Activated CD4-positive, alpha-beta T cell treated with anti-CD3 and anti-CD28 coated beads for 1 hour (primary cell): ENCODE measurements at regions not wholly inside any gene's neighbourhood (a gene's known extent, or its start where the extent isn't known, plus 50 kb on each side); places are given as distances from the start of the nearest gene placed in this dataset.

Experiments used
- DNase-seq: peaks from one replicate; pipeline ENCODE4 v3.0.0-alpha.2; 2020

DNA sequence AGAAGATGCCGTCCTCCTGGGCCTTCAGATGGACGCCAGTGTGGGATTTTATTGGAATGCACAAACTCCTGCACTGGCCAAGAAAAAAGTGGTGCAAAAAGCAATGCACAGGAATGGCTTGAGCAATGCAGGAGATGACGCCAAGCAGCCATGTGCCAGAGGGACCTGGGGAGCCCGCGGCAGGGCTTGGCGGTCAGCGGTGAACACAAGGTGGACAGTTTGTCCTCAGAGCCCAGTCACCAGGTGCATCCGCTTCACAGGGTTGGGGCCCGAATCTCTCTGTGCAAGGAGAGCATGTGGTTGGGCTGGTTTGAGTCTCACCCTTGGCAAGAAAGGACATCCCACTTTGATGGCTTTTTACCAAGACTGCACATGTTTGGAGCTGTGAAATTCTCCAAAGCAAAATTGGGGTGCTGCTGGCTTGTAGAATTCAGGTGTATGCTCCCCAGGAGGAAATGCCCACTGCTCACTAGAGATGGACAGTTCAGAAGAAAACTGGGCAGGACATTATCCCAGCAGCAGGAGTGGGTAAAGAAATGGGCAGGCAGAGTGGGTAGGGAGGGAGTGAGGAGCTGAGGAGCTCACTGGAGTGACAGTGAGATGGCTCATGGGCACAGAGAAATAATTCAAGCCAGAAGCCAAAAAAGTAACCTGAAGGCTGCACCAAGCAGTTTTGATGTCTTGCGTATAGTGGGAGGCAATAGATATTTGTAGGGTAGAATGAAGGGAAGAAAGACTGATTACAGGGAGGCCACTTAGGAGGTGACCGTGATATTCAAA lies 463.9 kb downstream of the MTRR start:
- no peak for DNase-seq

DNA sequence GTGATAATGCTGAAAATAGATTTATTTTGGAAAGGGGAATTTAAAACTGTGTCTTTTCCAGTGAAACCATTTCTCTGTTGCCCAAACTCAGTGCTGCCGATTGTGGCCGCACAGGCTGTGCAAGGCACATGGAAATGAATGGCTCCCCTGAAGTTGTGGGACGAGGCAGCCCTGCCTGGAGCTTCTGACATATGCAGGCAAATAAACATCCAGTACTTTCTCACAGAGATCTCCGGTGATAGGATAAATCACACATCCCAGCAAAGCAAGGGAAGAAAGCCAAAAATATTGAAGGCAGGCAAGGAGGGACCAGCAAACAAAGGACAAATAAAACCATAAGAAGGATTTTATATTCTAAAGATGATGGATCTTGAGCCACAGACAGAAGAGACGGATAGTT lies 464.5 kb downstream of the MTRR start:
- DNase-seq = no peak

DNA sequence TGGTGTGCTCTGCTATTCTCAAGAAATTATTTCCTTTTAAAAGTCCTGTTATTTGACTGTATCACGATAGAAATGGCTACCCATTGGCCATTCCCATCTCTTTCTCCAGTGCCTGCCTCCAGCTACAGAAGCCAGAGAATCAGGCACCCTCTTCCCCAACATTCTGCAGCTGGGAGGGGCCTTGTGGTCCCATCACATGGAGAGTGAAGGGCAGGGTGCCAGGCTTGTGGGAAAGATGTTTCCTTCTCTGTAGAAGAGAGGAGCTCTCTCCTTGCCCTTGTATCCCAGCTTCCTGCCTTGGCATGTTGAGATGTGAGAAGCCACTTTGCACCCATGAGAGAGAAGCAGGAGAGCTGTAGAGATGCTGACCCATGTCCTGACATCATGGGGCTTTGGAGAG lies 465.0 kb downstream of the MTRR start:
- DNase-seq = no peak

DNA sequence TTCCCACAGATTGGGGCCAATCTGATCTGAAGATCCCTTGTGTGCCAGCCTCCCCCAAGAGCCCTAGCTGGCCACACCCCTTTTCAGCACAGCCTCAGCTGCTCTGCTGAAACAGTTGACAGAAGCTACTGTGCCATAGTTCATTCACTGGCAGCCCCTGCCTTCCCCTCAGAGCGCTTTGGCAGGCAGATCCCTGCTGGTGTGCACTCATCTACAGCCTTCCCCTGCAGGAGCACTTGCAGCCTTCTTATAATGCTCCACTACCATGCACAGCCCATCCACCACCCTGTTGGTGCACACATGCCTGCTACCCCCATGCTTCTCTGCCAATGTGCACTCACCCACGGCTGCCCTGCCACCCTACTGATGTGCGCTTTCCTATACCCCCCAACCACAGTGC lies 471.3 kb downstream of the MTRR start:
- no peak for DNase-seq

DNA sequence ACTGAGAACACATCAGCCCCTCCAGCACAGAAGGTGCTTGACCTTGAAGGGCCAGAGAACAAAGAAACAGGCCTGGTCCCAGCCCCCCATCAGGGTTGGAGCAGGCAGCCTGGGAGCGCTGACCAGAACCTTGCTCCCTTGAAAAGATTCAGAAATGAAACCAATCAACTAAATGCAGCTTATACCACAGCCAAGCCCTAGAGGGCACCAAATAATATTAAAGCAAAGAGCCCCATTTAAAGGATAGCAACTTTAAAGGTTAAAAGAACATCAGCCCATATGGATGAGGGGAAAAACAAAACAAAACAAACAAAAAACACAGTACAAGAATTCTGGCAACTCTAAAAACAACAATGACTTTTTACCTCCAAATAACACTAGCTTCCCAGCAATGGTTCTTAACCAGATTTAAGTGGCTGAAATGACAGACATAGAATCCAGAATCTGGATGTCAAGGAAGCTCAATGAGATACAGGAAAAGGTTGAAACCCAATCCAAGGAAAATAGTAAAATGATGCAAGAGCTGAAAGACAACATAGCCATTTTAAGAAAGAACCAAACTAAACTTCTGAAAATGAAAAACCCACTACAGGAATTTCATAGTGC lies 471.9 kb downstream of the MTRR start:
- DNase-seq = no peak

DNA sequence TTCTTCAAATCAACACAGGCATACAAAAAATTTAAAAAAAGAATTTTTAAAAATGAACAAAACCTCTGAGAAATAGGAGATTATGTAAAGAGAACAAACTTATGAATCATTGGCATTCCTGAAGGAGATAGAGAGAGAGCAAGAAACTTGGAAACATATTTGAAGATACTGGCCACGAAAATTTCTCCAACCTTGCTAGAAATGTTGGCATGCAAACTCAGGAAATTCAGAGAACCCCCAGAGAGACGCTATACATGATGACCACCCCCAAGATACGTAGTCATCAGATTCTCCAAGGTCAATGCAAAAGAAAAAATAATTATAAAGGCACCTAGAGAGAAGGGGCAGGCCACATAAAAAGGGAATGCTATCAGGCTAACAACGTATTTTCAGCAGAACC lies 472.5 kb downstream of the MTRR start:
- no peak for DNase-seq

DNA sequence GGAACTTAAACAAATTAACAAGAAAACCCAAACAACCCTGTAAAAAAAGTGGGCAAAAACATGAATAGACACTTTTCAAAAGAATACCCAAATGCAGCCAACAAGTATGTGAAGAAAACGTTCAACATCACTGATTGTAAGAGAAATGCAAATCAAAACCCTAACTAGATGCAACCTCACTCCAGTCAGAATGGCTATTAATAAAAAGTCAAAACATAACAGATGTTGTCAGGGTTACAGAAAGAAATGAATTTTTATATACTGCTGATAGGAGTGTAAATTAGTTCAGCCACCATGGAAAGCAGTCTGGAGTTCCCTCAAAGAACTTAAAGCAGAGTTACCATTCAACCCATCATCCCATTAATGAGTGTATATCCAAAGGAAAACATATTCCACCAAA lies 479.0 kb downstream of the MTRR start:
- DNase-seq = no peak

DNA sequence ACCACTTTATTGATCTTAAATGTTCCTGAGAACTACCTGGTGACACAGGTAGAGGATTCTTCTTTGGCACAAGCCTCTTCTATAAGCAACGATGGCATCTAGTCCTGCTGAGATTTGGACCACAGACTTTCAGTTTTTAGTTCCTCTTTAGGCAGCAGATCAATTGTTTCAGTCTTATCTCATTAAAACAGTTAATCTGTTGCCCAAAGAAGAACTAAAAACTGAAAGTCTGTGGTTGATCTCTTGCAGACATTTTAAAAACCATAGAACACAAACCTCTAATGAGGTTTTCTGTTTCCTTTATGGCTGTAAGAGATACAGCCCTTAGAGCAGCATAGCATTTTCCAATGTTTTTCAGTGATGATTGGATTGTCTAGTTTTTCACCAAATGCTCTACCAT lies 480.9 kb downstream of the MTRR start:
- no peak for DNase-seq

DNA sequence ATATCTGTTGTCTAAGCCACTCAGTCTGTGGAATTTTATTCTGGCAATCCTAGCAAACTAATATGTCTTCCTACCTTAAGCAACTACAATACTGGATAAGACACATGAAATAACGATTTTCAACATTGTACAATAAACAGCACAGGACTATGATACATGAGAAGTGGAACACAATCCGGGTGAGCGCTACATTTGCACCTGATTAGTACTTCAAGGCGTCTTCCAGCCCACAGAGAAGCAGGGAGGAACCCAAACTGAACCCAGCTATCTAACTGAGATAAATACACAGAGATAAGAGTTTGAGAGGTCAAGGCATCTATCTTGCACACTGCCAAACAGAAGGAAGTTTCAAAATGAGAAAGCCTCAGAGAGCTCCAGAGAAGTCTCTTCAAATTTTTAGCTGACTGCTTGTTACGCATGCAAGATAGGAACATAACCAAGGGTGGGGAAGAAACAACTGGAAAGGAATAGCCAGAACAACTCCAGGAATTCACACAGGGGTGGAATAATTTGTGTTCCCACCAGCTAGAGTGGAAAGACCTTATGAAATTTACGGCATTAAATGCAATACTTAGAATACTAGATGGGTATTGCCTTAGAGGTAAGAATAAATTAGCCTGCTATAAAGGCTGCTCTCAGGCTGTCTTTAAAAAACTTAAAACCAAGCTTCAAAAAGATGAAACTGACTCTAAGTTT lies 481.8 kb downstream of the MTRR start:
- no peak for DNase-seq

DNA sequence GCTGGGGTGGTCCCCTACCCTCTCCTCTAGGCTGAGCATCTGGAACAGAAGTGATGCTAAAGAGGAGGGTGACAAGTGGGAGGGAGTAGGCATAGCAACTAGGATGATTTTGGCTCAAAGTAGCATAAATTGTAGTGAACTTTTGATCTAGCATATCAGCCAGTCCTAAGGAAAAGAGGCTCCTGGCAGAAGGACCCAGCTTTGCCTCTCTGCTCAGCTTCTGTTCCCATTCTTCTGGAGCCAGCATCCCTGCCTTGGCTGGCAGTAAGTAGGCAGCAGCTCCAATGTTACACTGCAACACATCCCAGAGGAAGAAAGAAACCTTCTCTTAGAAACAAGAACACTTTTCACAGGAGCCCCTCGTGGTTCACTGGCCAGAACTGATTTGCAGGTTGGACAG lies 487.0 kb downstream of the MTRR start:
- DNase-seq = no peak

DNA sequence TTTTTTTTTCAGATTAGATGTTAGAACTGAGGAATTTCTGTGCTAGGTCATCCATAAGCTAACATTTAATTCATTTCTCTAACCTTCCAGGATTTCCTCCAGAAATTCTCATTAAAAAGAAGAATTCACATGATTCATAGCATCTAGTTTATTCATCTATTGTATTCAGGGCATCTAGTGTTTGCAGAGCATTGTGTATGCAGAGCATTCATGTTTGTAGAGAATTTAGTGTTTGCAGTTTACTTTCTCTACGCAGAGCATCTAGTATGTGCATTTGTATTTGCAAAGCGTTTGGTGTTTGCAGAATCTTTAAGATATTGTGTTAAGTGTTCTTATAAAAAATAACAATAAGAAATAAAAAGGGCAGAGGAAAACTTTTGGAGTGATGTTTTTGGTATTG lies 491.1 kb downstream of the MTRR start:
- no peak for DNase-seq

DNA sequence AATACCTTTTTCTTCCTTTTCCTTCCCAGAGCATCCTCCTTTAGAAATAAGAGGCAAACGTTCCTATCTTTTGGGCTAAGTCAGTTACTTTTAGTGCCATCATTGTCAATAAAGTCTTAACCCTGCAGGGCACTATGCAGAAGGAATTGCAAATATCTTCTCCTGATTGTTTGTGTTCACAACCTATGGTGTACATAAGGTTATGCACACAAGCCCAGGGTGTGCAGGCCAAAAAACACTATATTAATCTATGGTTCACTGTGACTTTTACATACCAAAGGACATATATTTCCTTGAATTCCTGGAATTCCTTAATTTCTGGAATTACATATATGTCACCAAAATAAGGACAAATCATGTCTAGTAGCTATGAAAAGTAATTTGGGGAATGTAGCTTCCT lies 493.5 kb downstream of the MTRR start:
- DNase-seq = no peak

DNA sequence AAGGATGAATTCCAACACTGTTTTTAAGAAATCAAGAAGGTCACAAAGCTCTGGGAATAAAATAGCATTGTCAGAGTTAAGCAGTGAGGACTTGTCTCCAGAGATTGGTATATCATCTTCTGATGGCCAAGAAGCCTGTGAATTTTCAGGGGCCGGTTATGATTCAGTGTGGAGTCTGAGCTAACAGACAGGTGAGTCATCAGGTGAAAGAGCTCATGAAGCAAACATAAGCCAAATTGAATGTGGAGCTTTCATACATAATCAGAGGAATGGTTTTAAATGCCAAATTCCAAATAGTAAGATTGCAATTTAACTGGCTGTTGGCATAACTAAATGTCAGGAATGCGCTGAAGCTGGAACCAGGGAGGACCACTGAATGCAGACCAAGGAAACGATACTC lies 494.2 kb downstream of the MTRR start:
- no peak for DNase-seq

DNA sequence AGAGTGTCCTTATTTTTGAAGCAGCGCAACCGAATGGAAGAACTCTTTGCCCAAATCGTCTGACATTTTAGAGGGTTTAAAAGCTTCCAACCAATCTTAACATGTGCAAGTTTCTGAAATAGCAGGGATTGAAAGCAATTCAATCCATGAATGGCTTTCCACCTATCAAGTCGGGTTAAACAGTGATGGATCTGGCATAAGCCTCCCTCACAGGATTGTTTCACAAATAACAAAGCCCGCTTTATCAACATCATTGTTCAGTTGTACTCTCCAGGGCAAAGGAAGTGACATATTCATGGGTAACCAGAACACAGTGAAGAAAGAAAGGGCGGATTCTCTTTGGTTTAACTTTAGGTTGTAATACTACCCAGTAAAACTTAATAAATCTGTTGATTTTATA lies 497.3 kb downstream of the MTRR start:
- DNase-seq = no peak

DNA sequence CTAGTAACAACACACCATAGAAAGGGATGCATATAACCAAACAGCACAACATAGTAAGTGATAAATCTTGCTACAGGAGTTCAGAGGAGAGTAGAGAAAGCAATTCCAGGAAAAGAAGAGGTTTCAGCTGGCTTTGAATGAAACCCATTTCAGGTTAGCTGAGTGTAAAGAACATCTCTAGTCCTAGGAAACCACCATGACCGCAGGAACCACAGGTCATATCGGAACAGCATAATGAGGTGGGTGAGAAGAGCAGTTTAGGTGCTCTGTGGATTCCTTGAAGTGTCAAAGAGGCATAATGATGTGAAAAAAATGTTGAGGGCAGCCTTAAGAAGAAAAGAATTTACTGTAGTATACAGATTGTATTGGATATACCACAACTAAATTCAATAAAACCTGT lies 507.5 kb downstream of the MTRR start:
- DNase-seq = no peak

DNA sequence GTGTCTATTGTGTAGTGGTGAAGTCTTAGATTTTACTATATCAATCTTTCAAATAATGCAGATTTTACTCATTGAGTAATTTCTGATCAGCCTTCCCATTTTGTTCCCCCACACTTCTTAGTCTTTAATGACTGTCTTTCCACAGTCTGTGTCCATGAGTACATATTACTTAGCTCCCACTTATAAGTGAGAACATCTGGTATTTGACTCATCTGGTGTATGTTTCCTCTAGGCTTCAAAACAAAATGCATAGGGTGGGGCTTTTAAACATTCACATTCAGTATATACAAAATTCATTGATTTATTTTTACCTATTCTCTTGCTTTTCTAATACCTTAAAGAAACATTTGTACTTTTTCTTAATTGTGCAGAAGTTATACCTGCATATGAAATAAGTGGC lies 513.0 kb downstream of the MTRR start:
- no peak for DNase-seq

DNA sequence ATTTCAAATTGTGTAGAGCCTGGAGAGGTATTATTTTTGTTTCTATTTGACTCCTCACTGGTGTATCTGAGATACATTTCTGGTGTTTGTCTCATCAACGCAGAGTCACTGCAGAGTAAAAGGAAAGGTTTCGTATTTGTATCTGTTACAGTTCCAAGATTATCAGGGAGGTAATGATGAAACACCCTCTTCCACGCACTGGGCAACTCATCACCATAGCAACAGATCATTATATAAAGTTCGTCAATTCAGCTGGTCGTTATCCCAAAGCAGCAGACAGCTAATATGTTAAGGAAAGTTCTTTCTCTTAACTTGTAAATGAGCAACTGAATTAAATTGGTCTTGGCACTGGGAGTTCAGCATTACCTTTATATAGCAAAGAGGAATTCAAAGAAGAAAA lies 513.5 kb downstream of the MTRR start:
- DNase-seq = no peak

DNA sequence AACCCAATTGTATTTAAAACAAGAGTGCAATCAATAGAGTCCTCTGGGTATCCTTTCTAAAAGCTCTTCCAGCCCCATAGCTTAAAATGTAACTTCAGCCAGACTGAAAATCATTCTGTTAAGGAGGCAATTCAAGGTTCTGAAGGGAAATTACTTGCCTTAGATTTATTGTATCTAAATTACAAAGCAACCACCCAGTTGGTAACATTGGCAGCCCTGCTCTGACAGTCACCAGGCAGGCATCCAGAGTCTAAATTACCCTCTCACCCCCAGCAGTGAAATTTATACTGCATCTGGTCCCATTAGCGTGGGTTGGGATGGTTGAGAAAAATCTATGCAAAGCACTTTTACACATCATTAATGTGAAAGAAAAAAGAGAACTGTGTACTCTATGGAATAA lies 514.7 kb downstream of the MTRR start:
- DNase-seq = no peak

DNA sequence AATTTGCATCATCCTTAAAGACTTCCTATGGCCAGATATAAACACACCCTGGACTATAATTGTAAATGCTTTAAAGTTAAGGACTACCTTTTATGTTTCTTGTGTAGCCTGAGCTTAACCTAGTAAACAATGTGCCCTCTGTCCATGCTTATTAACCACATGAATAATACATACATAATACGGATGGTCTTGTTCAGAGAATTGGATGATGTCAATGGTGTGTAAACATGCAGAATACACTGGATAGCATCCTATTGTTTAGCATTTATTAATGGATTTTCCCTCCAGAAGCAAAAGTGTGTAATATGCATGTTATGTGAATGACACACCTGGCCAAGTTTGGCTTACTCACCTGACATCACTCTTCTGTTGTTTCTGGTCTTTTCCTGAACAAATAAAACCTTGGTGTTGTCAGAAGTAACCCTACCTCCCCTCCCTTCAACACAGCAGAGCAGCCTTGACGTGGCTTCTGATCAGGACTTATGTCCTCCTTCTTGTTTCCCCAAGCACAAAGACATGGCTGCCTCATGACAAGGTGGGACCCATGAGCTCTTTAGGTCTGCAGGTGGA lies 517.9 kb downstream of the MTRR start:
- DNase-seq = no peak

DNA sequence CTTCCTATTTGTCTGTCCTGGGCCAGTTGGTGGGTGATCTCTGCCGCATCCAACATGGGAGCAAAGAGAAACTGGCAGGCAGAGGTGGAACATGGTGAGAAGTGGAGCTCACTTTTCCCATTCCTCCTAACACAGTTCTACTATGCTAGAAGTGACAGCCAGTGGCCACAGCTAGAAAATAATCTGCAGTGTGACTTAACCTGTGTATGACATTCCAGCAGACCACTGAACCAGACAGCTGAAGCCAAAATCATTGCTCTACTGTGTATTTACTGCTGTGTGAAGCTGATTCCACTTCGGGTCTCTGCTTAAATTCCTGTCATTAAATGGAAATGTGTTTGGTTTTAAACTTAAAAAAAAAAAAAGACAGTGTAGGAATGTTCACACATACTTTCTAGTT lies 523.0 kb downstream of the MTRR start:
- DNase-seq = no peak

DNA sequence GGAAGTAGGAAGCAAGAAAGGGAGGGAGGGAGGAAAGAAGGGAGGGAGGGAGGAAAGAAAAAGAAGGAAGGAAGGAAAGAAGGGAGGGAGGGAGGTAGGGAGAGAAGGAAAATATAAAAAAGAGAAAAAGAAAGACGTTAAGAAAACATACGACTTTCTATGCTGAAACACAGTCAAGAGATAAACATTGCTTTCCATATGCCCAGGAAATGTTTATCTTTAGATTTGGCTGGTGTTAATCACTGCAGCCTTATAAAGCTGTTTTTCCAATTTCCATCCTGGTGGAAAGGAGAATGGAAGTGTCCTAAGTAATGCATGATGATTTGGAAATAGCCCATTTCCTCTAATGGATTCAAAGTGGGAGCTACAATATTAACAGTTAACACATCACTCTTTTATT lies 524.3 kb downstream of the MTRR start:
- no peak for DNase-seq

DNA sequence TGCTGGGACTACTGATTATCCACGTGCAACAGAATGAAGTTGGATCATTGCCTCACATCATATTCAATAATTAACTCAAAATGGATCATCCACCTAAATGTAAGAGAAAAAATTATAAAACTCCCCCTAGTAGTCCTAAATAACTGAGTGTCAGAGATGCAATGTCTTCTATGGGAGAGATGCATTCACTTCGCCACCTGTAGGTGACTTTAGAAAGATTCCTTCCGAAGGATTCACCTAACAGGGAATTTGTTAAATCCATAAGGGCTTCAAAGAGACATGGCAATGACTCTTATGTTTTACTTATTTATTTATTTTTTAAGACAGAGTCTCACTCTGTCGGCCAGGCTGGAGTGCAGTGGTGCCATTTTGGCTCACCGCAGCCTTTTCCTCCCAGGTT lies 526.0 kb downstream of the MTRR start:
- DNase-seq = no peak

DNA sequence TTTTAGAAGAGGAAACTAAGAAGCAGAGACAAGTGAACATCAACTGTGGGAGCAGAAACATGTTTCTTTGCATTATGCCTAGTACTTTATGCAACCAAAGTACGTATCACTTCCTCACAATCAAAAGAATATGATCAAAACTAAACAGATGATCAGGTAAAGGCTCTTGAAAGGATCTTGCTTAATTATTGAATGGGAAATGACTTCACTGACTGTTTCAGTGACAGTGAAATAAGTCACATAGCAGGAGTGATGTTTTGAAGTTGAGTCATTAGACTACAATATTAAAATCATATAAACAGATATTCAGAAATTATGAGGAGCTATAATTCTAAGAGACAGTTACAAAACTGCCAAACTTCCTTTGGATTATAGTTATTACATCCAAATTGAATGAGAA lies 527.3 kb downstream of the MTRR start:
- no peak for DNase-seq

DNA sequence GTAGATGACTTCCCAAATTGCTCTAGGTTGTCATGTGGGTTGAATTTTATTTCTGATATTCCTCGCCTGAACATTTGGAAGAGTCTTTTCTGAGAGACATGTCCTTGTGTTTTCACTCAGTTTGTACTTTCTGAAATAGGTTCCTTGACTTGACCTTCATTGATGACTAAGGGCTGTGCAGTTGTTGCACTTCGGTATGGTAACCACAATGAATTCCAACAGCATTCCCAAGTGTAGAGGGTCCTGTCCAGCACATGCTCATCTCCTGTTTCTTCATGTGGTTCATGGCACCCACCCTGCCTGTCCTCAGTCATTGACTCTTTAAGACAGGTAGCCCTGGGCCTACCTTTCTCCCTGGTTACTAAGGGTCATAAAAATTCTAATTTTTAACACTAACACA lies 527.8 kb downstream of the MTRR start:
- no peak for DNase-seq
